M059J (cell line): ENCODE measurements at regions not wholly inside any gene's neighbourhood (a gene's known extent, or its start where the extent isn't known, plus 50 kb on each side); places are given as distances from the start of the nearest gene placed in this dataset.

Experiments used
- DNase-seq: peaks from one replicate; pipeline ENCODE4 v3.0.0-alpha.2; 2012; ENCODE audit warnings: low read depth

DNA sequence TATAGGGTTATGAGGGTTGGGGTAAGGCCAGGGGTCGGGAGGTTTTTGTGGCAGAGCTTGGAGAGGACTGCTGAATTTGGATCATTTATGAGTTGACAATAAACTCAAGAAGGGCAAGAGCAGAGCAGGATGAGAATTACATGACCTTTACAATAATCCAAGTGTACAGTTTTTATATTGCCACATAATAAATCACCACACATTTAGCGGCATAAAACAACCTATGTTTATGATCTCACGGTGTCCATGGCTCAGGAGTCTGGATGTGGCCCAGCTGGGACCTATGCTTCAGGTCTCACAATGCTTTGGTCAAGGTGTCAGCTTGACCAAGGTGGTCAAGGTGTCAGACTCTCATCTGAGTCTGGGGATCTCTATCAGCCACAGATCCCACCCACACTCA lies 118.3 kb upstream of the WSCD1 start:
- DNase-seq = no peak

DNA sequence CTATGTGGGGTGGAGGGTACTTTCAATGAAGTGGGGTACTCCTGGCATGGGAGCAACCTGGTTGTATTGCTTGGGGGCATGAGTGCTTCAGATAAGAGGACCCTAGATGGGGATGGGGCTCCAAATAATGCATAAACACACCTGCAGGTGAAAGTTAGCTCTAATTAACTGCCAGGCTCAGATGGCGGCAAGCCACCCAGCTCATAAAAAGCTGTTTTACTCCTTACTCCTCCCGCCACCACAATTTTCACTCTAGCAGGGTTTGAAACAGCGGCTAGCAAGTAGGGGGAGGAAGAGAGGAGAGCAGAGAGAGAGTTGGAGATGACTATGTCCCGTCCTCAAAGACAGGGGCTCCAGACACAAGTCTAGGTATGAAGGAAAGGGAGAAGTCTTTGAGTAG lies 117.7 kb upstream of the WSCD1 start:
- no peak for DNase-seq

DNA sequence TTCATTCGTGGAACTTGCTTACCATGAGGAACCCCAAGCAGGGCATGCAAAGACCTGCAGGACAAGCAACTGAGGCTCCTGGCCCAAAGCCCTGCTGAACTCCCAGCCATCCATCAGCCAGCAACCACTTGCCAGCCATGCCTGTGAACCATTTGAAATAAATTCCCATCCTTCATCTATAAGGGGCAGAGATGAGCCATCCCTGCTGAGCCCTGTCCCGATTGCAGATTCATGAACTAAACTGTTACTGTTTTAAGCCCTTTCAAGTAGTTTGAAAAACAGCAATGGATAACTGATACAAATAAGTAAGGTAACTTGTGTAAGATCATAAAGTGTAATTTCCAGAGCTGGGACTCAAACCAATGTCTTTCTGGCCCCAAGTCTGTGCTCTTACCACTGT lies 114.4 kb upstream of the WSCD1 start:
- DNase-seq = no peak

- peak; percentile 5 for DNase-seq
These were observed 111.3 kb upstream of the WSCD1 start for GRCh38 chr17:5958850-5959249.

- no peak for DNase-seq
These were observed 107.8 kb upstream of the WSCD1 start for GRCh38 chr17:5962371-5962770.

DNA sequence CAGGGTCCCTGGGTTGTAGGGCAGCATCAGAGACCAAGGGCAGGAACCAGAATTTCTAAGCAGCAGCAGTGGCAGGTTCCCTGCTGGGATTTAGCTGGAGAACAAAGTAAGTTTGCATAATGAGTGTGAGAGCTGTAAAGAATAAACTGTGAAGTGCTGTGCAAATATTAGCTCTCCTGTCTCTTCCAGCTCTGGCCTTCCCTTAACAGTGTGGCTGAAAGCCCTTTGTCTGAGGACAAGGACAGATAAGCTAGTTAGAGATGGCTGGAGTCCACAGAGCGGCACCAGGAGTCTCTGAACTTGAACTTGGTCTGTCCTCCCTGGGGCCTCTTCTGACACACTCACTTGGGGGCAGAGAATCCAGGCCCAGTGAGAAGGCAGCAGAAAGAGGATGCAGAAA lies 98.2 kb upstream of the WSCD1 start:
- no peak for DNase-seq

DNA sequence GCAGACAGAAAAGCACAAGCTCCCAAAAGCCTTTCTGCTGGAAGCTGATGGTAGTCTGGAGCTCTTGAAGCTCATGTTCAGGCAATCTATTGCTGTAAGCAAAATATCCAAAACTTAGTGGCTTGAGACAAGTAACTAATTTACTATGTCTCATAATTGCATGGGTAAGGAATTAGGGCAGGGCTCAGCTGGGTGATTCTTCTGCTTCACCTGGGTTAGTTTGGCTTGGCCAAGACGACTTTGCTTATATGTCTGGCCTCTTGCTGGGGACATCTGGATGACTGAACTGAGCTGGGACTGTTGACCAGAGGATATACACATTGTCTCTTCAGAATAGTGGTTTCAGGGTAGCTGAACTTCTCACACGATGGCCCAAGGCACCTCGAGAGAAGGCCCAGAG lies 96.8 kb upstream of the WSCD1 start:
- no peak for DNase-seq

GRCh38 chr17:5975661-5976060 lies 94.5 kb upstream of the WSCD1 start:
- DNase-seq = no peak

DNA sequence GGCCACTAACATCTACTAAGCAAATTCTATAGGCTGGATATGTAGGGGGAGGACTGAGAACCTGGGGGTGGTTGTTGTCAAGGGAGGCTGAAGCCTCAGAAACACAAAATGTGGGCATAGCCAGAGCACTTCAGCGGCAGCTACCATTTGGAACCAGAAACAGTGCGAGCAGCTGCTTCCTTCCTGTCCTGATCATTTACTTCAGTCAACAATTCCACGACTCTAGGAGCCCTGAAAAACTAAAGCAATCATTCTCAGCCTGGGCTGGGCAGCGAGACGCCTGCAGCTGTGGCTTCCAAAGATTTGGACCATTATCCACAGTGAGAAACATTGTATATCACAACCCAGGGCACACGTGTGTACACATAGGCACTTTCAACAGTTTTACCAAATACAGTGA lies 93.9 kb upstream of the WSCD1 start:
- DNase-seq = no peak

DNA sequence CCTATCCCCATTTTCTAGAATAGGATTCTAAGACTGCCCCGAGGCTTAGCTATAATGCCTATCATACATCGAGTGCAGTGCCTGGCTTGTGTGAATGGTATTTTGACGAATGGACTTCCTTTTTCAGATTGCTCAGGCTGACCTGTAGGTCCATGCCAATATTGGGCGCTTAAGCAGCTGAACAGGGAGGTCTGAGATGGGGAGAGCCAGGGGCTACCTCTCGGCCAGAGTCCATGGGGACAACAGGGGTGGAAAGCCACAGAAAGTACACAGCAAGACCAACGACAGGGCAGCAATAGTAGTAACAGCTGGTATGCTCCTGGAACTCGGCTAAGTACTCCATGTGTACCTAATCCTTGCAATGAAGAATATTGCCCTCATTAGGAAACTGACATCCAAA lies 91.7 kb upstream of the WSCD1 start:
- no peak for DNase-seq

DNA sequence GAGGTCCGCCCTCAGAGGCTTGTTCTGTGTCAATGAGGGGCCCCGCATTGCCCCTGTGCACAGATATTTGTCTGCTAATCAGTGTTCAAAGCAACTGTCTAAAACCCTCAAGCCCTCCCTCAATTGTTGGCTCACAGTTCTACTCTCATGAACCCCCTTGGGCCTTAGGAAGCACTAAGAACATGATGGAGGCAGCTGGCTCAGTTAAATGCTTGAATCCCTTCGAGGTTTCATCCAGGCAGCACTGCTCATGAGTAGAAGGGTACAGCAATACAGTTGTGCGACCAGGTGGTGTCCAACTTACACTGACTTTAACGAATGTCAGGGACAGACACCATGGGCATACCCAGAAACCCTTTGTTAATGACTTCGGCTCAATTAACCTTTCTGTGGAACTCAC lies 89.2 kb upstream of the WSCD1 start:
- DNase-seq = no peak

DNA sequence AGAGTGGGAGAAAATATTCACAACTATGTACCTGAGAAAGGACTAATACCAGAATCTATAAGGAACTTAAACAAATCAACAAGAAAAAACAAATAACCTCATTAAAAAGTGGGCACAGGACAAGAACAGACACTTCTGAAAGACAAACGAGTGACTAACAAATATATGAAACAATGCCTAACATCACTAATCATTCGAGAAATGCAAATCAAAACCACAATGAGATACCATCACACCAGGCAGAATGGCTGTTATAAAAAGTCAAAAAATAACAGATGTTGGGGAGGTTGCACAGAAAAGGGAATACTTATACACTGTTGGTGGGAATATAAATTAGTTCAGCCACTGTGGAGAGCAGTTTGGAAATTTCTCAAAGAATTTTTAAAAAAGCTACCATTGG lies 83.5 kb upstream of the WSCD1 start:
- DNase-seq = no peak

DNA sequence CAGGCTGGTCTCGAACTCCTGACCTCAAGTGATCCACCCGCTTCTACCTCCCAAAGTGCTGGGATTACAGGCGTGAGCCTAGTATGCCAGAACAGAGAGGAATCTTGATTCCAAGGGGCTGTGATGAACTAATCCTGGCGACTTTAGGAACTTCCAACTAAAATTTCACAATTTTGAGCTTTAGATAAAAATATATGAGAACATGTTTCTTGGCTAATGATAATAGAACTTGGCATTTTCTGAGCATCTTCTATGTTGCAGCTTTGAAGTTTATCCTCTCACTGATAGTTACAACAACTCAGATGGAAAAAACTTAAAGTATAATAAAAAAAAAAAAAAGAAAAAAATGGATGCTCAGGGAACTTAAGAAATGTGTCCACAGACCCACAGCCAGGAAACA lies 69.8 kb upstream of the WSCD1 start:
- no peak for DNase-seq

DNA sequence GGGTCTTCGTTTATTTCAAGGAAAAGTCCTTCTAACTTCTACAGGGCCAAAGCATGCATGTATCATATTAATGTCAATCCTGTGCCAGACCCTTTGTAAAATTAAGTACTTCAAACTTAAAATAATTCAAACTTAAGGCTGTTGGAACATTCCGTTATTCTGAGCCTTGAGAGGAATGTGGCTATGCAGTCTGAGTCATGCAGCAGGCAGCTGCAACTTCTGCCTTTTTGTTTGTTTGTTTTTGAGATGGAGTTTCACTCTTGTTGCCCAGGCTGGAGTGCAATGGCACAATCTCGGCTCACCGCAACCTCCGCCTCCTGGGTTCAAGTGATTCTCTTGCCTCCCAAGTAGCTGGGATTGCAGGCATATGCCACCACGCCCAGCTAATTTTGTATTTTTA lies 67.0 kb upstream of the WSCD1 start:
- peak; percentile 61 for DNase-seq

- no peak for DNase-seq
These were observed 64.2 kb upstream of the WSCD1 start for GRCh38 chr17:6005939-6006338.

DNA sequence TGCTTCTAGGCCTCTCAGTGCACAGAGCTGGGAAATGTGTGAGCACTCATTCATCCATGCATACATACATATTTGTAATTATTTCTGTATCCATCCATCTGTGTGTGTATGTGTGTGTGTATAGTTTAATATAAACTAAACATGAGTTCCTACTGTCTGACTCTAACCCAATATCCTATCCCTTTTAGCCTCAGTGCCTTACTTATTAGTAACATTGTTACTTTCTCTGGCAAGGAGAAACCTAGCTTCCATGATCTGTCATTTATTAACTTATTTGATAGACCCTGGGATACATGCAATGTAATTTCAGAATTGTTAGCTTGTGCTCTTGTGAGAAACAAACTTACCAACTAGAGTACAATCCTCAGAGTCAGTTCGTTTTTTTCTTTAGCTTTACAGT lies 59.0 kb upstream of the WSCD1 start:
- DNase-seq = no peak

- no peak for DNase-seq
These were observed 51.4 kb upstream of the WSCD1 start for GRCh38 chr17:6018788-6019187.

DNA sequence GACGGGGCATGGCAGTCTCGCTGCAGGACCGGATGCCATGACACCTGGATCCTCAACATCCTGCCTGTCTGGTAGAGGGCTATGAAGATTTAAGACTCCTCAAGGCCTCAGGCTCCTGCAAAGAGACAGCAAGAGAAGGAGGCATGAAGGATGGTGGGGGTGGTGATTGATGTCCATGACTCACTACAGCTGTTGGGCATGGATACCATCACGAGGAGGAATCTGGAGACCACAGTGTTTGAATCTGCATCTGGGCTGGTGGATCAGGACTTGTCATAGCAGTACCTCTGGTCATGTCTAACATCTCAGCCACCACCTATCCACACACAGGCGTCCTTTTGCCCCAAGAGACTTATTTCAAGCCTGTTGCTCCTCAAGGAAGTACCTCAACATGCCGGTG lies 50.2 kb upstream of the WSCD1 start:
- no peak for DNase-seq

- DNase-seq = no peak
These were observed 49.7 kb upstream of the WSCD1 start for GRCh38 chr17:6020376-6021010.
